ENCODE measurements at regions not wholly inside any gene's neighbourhood (a gene's known extent, or its start where the extent isn't known, plus 50 kb on each side); places are given as distances from the start of the nearest gene placed in this dataset.

- no peak for DNase-seq (ENCODE audit: low read depth)
These were observed 452.9 kb downstream of the GRXCR1 start for GRCh38 chr4:43345323-43345925.

GRCh38 chr4:43348591-43348990 lies 456.1 kb downstream of the GRXCR1 start:
- DNase-seq (ENCODE audit: low read depth): no peak

- DNase-seq (ENCODE audit: low read depth): no peak
These were observed 459.7 kb downstream of the GRXCR1 start for GRCh38 chr4:43351970-43352806.

GRCh38 chr4:43352859-43353258 lies 460.3 kb downstream of the GRXCR1 start:
- DNase-seq (ENCODE audit: low read depth): no peak

GRCh38 chr4:43353552-43353951 lies 461.0 kb downstream of the GRXCR1 start:
- no peak for DNase-seq (ENCODE audit: low read depth)

- DNase-seq (ENCODE audit: low read depth): no peak
These were observed 464.3 kb downstream of the GRXCR1 start for GRCh38 chr4:43356786-43357185.

- DNase-seq (ENCODE audit: low read depth): no peak
These were observed 464.9 kb downstream of the GRXCR1 start for GRCh38 chr4:43357252-43357974.

- no peak for DNase-seq (ENCODE audit: low read depth)
These were observed 467.8 kb downstream of the GRXCR1 start for GRCh38 chr4:43360296-43360695.

- DNase-seq (ENCODE audit: low read depth): no peak
These were observed 470.5 kb downstream of the GRXCR1 start for GRCh38 chr4:43362875-43363636.

GRCh38 chr4:43369036-43369594 lies 476.6 kb downstream of the GRXCR1 start:
- DNase-seq (ENCODE audit: low read depth): no peak

- no peak for DNase-seq (ENCODE audit: low read depth)
These were observed 480.7 kb downstream of the GRXCR1 start for GRCh38 chr4:43373201-43373600.

GRCh38 chr4:43374216-43374751 lies 481.8 kb downstream of the GRXCR1 start:
- no peak for DNase-seq (ENCODE audit: low read depth)

GRCh38 chr4:43379016-43379415 lies 486.5 kb downstream of the GRXCR1 start:
- DNase-seq (ENCODE audit: low read depth): no peak

- no peak for DNase-seq (ENCODE audit: low read depth)
These were observed 487.6 kb downstream of the GRXCR1 start for GRCh38 chr4:43380093-43380492.

- no peak for DNase-seq (ENCODE audit: low read depth)
These were observed 498.6 kb downstream of the GRXCR1 start for GRCh38 chr4:43391069-43391468.

GRCh38 chr4:43394976-43395375 lies 502.5 kb downstream of the GRXCR1 start:
- DNase-seq (ENCODE audit: low read depth): no peak

GRCh38 chr4:43399726-43400125 lies 507.2 kb downstream of the GRXCR1 start:
- no peak for DNase-seq (ENCODE audit: low read depth)

GRCh38 chr4:43402393-43402792 lies 509.9 kb downstream of the GRXCR1 start:
- DNase-seq (ENCODE audit: low read depth): no peak

GRCh38 chr4:43410636-43411035 lies 518.1 kb downstream of the GRXCR1 start:
- DNase-seq (ENCODE audit: low read depth): no peak

GRCh38 chr4:43411226-43411625 lies 518.7 kb downstream of the GRXCR1 start:
- no peak for DNase-seq (ENCODE audit: low read depth)

- DNase-seq (ENCODE audit: low read depth): no peak
These were observed 530.8 kb downstream of the GRXCR1 start for GRCh38 chr4:43423276-43423675.

Measured in forelimb muscle (tissue), 1 donor.